H9 (cell line): ENCODE measurements at regions not wholly inside any gene's neighbourhood (a gene's known extent, or its start where the extent isn't known, plus 50 kb on each side); places are given as distances from the start of the nearest gene placed in this dataset.

ENCODE experiments used
- DNase-seq: peaks from one replicate; pipeline ENCODE4 v3.0.0-alpha.2; 2017
- H2AFZ ChIP-seq: one replicate; pipeline ENCODE4 v1.6.1; 2013; ENCODE audit warnings: mild to moderate bottlenecking, low read length, control low read depth, moderate library complexity
- H2AK5ac ChIP-seq: 2 replicates; pipeline ENCODE4 v1.6.1; 2013; ENCODE audit warnings: low read length, control low read depth, mixed read lengths; ENCODE audit not compliant: insufficient read length
- H2BK120ac ChIP-seq: one replicate; pipeline ENCODE4 v1.6.1; 2013; ENCODE audit warnings: low read depth, mild to moderate bottlenecking, low read length, control low read depth, inconsistent platforms; ENCODE audit not compliant: poor library complexity, severe bottlenecking
- H2BK12ac ChIP-seq: 2 replicates; pipeline ENCODE4 v1.6.1; 2013; ENCODE audit warnings: low read length, control low read depth, mixed read lengths, low read depth; ENCODE audit not compliant: insufficient read length
- H2BK15ac ChIP-seq: 2 replicates; pipeline ENCODE4 v1.6.1; 2013; ENCODE audit warnings: low read depth, low read length, control low read depth
- H2BK20ac ChIP-seq: one replicate; pipeline ENCODE4 v1.6.1; 2013; ENCODE audit warnings: low read depth, mild to moderate bottlenecking, low read length, control low read depth, inconsistent platforms; ENCODE audit not compliant: poor library complexity, severe bottlenecking
- H2BK5ac ChIP-seq: 2 replicates; pipeline ENCODE4 v1.6.1; 2013; ENCODE audit warnings: low read length, control low read depth, mixed read lengths; ENCODE audit not compliant: insufficient read length
- H3K14ac ChIP-seq: 2 replicates; pipeline ENCODE4 v1.6.1; 2013; ENCODE audit warnings: low read length, control low read depth; ENCODE audit not compliant: insufficient read depth
- H3K18ac ChIP-seq: 2 replicates; pipeline ENCODE4 v1.6.1; 2013; ENCODE audit warnings: low read depth, mild to moderate bottlenecking, mixed read lengths, low read length, control low read depth; ENCODE audit not compliant: insufficient read length
- H3K23ac ChIP-seq: 2 replicates; pipeline ENCODE4 v1.6.1; 2013; ENCODE audit warnings: low read length, control low read depth, mixed read lengths, low read depth; ENCODE audit not compliant: insufficient read length
- H3K23me2 ChIP-seq: 2 replicates; pipeline ENCODE4 v1.6.1; 2013; ENCODE audit warnings: low read depth, mild to moderate bottlenecking, mixed read lengths, low read length, control low read depth; ENCODE audit not compliant: insufficient read length, poor library complexity, severe bottlenecking
- H3K27ac ChIP-seq: 2 replicates; pipeline ENCODE4 v1.5.1; 2013; ENCODE audit warnings: low read length, control low read depth, mixed read lengths, low read depth; ENCODE audit not compliant: insufficient read length
- H3K27me3 ChIP-seq: 2 replicates; pipeline ENCODE4 v1.6.1; 2013; ENCODE audit warnings: low read length, control low read depth, inconsistent platforms; ENCODE audit not compliant: insufficient read depth
- H3K4ac ChIP-seq: 2 replicates; pipeline ENCODE4 v1.6.1; 2013; ENCODE audit warnings: low read depth, mild to moderate bottlenecking, control low read depth, inconsistent platforms, low read length, moderate library complexity
- H3K4me1 ChIP-seq: 2 replicates; pipeline ENCODE4 v1.6.1; 2013; ENCODE audit warnings: low read length, control low read depth, inconsistent platforms; ENCODE audit not compliant: insufficient read depth
- H3K4me2 ChIP-seq: 2 replicates; pipeline ENCODE4 v1.6.1; 2013; ENCODE audit warnings: low read length, control low read depth, mixed read lengths; ENCODE audit not compliant: insufficient read length, insufficient read depth
- H3K56ac ChIP-seq: 2 replicates; pipeline ENCODE4 v1.6.1; 2013; ENCODE audit warnings: low read depth, mild to moderate bottlenecking, mixed read lengths, low read length, control low read depth; ENCODE audit not compliant: insufficient read length
- H3K79me1 ChIP-seq: 2 replicates; pipeline ENCODE4 v1.6.1; 2013; ENCODE audit warnings: low read depth, mild to moderate bottlenecking, moderate library complexity, low read length, control low read depth, inconsistent platforms; ENCODE audit not compliant: insufficient read depth, poor library complexity, severe bottlenecking
- H3K79me2 ChIP-seq: 2 replicates; pipeline ENCODE4 v1.6.1; 2013; ENCODE audit warnings: low read length, control low read depth, inconsistent platforms; ENCODE audit not compliant: insufficient read depth
- H3K9ac ChIP-seq: 2 replicates; pipeline ENCODE4 v1.6.1; 2013; ENCODE audit warnings: low read length, control low read depth, mixed read lengths; ENCODE audit not compliant: insufficient read length; ENCODE audit errors: extremely low read depth
- H3K9me3 ChIP-seq: one replicate; pipeline ENCODE4 v1.6.1; 2013; ENCODE audit warnings: low read depth, low read length, inconsistent platforms; ENCODE audit not compliant: control insufficient read depth
- H3T11ph ChIP-seq: one replicate; pipeline ENCODE4 v1.6.1; 2013; ENCODE audit warnings: mild to moderate bottlenecking, low read length, control low read depth, inconsistent platforms
- H4K20me1 ChIP-seq: one replicate; pipeline ENCODE4 v1.6.1; 2013; ENCODE audit not compliant: control insufficient read depth, insufficient read length, insufficient read depth
- H4K5ac ChIP-seq: 2 replicates; pipeline ENCODE4 v1.6.1; 2013; ENCODE audit warnings: low read depth, mild to moderate bottlenecking, mixed read lengths, low read length, control low read depth; ENCODE audit not compliant: insufficient read length
- H4K8ac ChIP-seq: replicated peaks from 2 replicates; pipeline ENCODE4 v1.6.1; 2013; ENCODE audit warnings: low read length, control low read depth, mixed read lengths, low read depth; ENCODE audit not compliant: insufficient read length
- H4K91ac ChIP-seq: 2 replicates; pipeline ENCODE4 v1.6.1; 2013; ENCODE audit warnings: low read depth, mild to moderate bottlenecking, moderate library complexity, mixed read lengths, low read length, control low read depth; ENCODE audit not compliant: insufficient read length
- H3K27ac Mint-ChIP-seq, 3 experiments: 2 replicates in 2 of 3; 3 replicates in 1 of 3; pipeline ENCODE4 v1.8.0; 2020 to 2021; ENCODE audit warnings: mixed read lengths in 3 of 3, mild to moderate bottlenecking in 1 of 3, moderate library complexity in 1 of 3
- H3K27me3 Mint-ChIP-seq: 2 replicates; pipeline ENCODE4 v1.8.0; 2021; ENCODE audit warnings: low read depth, mild to moderate bottlenecking, moderate library complexity, mixed read lengths
- H3K36me3 Mint-ChIP-seq, 3 experiments: 2 replicates in 2 of 3; 3 replicates in 1 of 3; pipeline ENCODE4 v1.8.0; 2020 to 2021; ENCODE audit warnings: low read depth in 3 of 3, mixed read lengths in 3 of 3; ENCODE audit not compliant: insufficient read depth in 1 of 3
- H3K4me1 Mint-ChIP-seq, 2 experiments: 2 replicates each; pipeline ENCODE4 v1.8.0; 2020; ENCODE audit warnings: mixed read lengths in 2 of 2
- H3K4me3 Mint-ChIP-seq, 2 experiments: 2 replicates in 1 of 2; 3 replicates in 1 of 2; pipeline ENCODE4 v1.8.0; 2020 to 2021; ENCODE audit warnings: mild to moderate bottlenecking in 2 of 2, mixed read lengths in 2 of 2, moderate library complexity in 1 of 2
- H3K9me3 Mint-ChIP-seq, 2 experiments: 2 replicates in 1 of 2; 3 replicates in 1 of 2; pipeline ENCODE4 v1.8.0; 2020; ENCODE audit warnings: mild to moderate bottlenecking in 2 of 2, mixed read lengths in 2 of 2, moderate library complexity in 1 of 2
- CTCF ChIP-seq: fragments of 200-600 bp; sonication (generic); conservative IDR thresholded peaks from 3 replicates; pipeline ENCODE4 v1.8.0; 2021; ENCODE audit warnings: antibody characterized with exemption, mild to moderate bottlenecking
- WGBS: extraction: QIAGEN DNeasy Blood & Tissue Kit; methylation state at CpG from one replicate; pipeline ENCODE4 v1.1.7; 2013; ENCODE audit warnings: missing lambda C conversion rate, low lambda C conversion rate, mixed read lengths; ENCODE audit not compliant: insufficient read length; ENCODE audit errors: extremely low coverage; 5-methylcytosine and 5-hydroxymethylcytosine counted together

- H3K4me1 Mint-ChIP-seq = peaks cover 7 to 8% of the 10 kb centered on the region in 2 experiments
- Histone ChIP-seq H2AFZ (no peak overlapping the region), H3K4me1 (no peaks in the 10 kb centered on the region), H3K9me3 (no peaks in the 10 kb centered on the region), H3K27me3 (no peaks in the 10 kb centered on the region), H3K79me2 (no peaks in the 10 kb centered on the region), H2BK5ac (no peak overlapping the region), H2BK12ac (no peak overlapping the region), H2BK20ac (no peak overlapping the region), H3K23ac (no peak overlapping the region), H2AK5ac (no peak overlapping the region), H3K23me2 (no peaks in the 10 kb centered on the region), H3K27ac (no peak overlapping the region), H2BK15ac (no peak overlapping the region), H3K4ac (no peak overlapping the region), H3K9ac (no peak overlapping the region), H3K14ac (no peak overlapping the region), H3K56ac (no peak overlapping the region), H3T11ph (no peak overlapping the region), H2BK120ac (no peak overlapping the region), H4K20me1 (no peaks in the 10 kb centered on the region), H4K91ac (no peak overlapping the region), H3K79me1 (no peaks in the 10 kb centered on the region), H4K8ac (no peak overlapping the region), H3K4me2 (no peak overlapping the region), H3K18ac (no peak overlapping the region), H4K5ac (no peak overlapping the region)
- WGBS = no CpG with 5 or more reads among the region's 2 CpGs
- no peak for TF ChIP-seq CTCF
- H3K27ac Mint-ChIP-seq = no peak overlapping the region
- no peak overlapping the region for H3K4me3 Mint-ChIP-seq
- no peaks in the 10 kb centered on the region for H3K36me3 Mint-ChIP-seq
- no peaks in the 10 kb centered on the region for H3K9me3 Mint-ChIP-seq
- DNase-seq = no peak
- peaks cover 6% of the 10 kb centered on the region for H3K27me3 Mint-ChIP-seq
Observed at GRCh38 chr16:49093939-49094338, 187.7 kb downstream of the CBLN1 start.
